ENCODE measurements at regions not wholly inside any gene's neighbourhood (a gene's known extent, or its start where the extent isn't known, plus 50 kb on each side); places are given as distances from the start of the nearest gene placed in this dataset.
"Not testable (repeated sequence)": the region's sequence is repeated elsewhere in the genome, so short reads cannot be mapped to it uniquely, and the experiment has no call there.

DNA sequence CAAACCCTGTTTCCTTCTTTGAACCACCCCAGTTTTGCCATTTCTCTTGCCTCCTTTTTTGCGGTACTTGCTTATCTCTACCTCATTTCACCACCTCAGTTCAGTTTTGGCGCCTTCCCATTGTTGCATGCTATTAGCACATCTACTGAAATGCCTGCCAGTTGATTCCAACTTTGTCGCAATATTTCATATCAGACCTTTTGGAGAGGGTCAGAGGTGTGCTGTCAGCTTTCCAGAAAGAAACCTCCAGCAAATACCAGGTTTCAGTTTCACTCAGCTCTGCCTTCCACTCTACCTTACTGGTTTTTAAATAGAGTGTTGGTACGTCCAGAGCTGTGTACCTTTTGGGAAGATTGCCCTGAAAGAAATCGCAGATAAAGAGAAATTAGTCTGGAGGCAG, 91.9 kb upstream of the CPEB2 start:
- in situ Hi-C loops (cut with HindIII; ENCODE audit: low sequenced_read_pairs) = no loop called here

GRCh38 chr4:14912426-14912825, 89.9 kb upstream of the CPEB2 start:
- in situ Hi-C loops (cut with HindIII; ENCODE audit: low sequenced_read_pairs) = no loop called here

DNA sequence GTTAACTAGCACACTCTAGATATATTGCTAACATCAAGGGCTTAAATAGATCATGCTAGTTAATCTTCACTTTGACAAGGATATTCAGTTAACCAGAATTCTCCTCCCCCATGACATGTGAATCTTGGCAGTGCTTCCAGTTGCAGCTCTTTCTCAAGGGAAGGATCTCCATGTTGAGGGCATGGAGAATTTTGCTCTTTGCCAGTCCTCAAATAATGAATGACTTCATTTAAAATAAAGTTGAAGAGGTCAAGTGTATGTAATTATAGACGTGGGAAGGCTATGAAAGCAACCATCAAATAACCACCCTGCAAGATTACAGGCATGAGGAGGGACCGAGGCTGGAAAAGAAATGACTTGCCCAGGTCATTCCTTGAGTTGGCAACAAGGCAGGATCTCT, 87.3 kb upstream of the CPEB2 start:
- in situ Hi-C loops (cut with HindIII; ENCODE audit: low sequenced_read_pairs) = no loop called here

- in situ Hi-C loops (cut with HindIII; ENCODE audit: low sequenced_read_pairs) = no loop called here
These were observed 85.6 kb upstream of the CPEB2 start for GRCh38 chr4:14916554-14917297.

GRCh38 chr4:14917298-14917633, 85.0 kb upstream of the CPEB2 start:
- in situ Hi-C loops (cut with HindIII; ENCODE audit: low sequenced_read_pairs) = no loop called here

GRCh38 chr4:14918336-14918735, 83.9 kb upstream of the CPEB2 start:
- in situ Hi-C loops (cut with HindIII; ENCODE audit: low sequenced_read_pairs) = no loop called here

- in situ Hi-C loops (cut with HindIII; ENCODE audit: low sequenced_read_pairs) = no loop called here
These were observed 82.5 kb upstream of the CPEB2 start for GRCh38 chr4:14919785-14920184.

DNA sequence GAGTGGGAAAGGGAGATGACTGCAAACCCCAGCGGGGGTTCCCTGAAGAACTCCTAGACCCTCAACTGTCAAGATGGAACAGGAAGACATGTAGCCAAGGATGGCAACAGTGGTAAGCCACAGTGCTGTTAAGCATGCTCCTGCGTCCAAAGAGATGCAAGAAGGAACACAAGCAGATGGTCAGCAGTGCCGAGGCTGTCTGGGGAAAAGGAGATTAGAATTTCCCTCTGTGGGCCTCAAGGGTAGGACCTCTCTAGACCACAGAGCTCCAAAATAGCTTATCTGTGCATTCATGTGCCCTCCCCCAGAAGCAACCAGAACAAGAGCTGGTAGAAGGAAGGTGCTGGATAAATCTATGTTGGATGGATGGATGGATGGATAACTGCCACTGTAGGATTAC, 82.0 kb upstream of the CPEB2 start:
- in situ Hi-C loops (cut with HindIII; ENCODE audit: low sequenced_read_pairs) = no loop called here

DNA sequence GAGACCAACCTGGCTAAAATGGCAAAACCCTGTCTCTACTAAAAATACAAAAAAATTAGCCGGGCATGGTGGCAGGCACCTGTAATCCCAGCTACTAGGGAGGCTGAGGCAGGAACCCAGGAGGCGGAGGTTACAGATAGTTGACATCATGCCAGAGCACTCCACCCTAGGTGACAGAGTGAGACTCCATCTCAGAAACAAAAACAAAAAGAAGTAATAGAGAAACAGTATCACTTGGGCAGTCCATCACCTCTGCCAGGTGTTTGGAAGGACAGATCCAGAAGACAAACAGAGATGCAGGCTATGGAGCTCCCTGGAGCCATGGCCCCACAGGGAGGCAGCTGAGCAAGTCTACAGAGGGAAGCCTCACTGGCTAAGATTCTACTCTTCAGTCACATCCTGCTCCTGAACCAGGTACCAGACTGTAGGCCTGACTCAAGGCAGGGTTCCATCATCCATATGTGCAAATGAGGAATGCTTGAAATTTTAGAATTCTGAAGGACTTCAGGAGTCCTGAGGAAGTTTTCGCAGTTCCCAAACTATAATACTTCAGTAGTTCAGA, 81.4 kb upstream of the CPEB2 start:
- in situ Hi-C loops (cut with HindIII; ENCODE audit: low sequenced_read_pairs) = no loop called here

DNA sequence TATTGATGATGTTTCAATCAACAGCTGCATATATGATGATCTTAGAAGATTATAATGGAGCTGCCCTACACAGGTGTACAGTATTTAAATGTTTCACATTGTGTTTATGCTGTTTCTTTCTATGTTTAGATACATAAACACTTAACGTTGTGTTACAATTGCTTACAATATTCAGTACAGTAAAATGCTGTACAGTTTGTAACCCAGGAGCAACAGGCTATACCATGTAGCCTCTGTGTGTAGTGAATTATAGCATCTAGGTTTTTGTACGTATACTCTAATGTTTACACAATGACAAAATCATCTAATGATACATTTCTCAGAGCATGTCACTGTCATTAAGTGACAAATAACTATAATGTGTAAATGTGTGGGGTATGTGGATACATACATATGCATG, 80.5 kb upstream of the CPEB2 start:
- in situ Hi-C loops (cut with HindIII; ENCODE audit: low sequenced_read_pairs) = not testable (repeated sequence)

DNA sequence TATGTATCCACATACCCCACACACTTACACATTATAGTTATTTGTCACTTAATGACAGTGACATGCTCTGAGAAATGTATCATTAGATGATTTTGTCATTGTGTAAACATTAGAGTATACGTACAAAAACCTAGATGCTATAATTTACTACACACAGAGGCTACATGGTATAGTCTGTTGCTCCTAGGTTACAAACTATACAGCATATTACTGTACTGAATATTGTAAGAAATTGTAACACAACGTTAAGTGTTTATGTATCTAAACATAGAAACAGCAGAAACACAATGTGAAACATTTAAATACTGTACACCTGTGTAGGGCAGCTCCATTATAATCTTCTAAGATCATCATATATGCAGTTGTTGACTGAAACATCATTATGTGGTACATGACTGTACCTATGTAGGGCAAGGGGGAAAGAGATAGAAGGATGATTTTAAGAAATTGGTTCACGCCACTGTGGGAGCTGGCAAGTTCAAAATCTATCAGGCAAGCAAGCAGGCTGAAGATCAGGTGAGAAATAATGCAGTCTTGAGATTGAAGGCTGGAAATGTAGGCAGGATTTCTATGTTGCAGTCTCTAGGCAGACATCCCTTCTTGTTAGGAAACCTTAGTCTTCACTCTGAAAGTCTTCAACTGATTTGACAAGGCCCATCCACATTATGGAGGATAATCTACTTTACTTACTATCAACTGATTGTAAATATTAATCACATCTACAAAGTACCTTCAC, 78.0 kb upstream of the CPEB2 start:
- in situ Hi-C loops (cut with HindIII; ENCODE audit: low sequenced_read_pairs) = no loop called here

DNA sequence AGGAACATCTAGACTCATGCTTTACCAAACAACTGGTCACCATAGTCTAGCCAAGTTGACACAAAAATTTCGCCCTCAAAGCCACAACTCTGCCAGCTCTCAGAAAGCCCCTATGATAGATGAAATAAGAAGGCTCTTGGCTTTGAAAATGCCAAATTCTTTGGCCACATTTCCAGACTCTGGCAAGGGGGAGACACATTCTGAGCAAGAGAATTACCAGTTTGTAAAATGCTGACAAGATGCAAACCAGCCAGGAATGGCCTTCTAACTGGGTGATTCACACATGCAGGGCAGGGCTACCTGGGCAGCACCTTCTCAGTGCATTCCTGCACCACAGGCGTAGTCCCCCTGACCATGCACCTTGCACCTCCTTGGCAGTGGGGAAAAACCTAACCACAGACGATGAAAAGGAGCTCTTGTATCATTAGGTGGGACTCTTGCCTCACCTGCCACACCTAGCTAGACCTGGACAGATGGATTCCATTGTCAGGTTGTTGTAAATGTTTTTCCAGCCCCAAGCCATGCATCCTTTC, 77.4 kb upstream of the CPEB2 start:
- in situ Hi-C loops (cut with HindIII; ENCODE audit: low sequenced_read_pairs) = no loop called here

GRCh38 chr4:14925471-14925870, 76.8 kb upstream of the CPEB2 start:
- in situ Hi-C loops (cut with HindIII; ENCODE audit: low sequenced_read_pairs) = no loop called here

DNA sequence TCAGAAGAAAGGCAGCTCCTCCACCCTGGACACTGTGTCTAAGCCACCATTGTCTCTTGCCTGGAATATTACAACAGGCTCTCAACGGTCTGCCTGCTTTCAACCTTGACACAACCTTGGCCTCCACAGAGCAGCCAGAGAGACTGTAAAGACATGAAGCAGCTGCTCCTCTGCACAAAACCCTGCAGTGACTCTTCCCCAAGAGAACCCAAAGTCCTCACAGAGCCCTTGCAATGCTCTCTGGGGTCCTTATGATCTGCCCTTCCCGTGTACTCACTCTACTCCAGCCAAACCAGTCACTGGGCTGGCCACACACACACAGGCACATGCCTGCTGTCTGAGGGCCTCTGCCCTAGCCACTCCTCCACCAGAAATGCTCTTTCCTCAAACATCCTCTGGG, 75.9 kb upstream of the CPEB2 start:
- in situ Hi-C loops (cut with HindIII; ENCODE audit: low sequenced_read_pairs) = no loop called here

DNA sequence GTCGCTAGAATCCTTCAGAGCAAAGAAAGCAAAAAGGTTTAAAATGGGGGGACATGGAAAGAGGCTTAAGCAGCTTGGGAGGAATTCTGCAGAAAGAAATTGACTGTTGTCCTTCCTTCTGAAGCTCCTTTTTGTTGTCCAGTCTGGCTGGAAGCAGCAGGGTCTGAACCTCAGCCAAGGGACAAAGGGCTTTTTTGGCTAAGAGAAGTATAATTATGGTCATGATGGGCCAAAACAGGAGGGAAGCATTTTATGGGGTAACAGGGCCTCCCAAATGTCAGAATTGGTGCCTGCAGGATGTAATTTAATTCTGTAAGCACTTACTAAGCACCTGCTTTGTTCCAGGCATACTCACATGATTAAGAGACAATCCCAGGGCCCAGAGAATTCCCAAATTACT, 74.2 kb upstream of the CPEB2 start:
- in situ Hi-C loops (cut with HindIII; ENCODE audit: low sequenced_read_pairs) = no loop called here

DNA sequence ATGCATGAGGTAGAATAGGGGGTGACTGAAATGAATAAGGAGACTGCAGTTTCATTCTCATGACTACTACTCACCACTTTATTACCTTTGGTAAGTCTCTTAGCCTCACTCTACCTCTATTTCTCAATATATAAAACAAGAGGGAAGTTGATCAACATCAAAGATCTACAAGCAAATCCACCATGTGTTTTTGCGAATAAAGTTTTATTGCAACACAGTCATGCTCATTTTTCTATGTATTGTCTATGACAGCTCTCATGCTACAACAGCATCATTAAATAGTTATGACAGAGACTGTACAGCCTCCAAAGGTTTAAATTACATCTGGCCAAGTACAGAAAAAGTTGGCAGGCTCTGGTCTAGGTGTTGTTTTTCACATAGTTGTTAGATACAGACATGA, 72.6 kb upstream of the CPEB2 start:
- in situ Hi-C loops (cut with HindIII; ENCODE audit: low sequenced_read_pairs) = no loop called here

DNA sequence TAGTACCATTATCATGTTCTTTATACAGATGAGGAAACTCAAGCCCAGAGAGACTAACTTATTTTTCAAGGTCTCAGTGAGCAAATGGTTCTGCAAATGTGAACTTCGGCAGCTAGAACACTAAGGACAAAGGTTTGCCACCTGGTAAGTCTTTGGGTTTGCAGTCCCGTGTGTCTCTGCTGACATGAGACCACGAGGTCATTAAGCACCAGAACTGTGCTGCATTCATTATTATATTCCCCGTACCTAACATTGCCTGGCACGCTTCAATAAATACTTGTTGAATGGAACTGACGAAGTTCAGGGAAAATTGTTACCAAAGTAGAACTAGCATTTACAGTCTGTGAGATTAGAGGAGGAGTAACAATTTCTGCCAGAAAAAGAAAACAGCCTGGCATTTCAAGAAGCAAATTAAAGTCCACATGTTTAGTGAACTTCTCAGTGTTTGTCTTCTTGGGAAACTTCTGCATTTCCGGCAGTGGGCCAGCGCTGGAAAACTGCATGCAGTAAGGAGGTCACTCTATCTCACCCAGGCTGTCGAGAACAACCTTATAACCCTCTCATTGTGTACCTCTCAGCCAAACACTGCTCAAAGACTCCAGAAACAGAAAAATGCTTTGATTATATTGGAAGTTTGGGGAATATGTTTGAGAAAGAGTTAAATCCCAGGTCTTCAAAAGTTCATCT, 67.4 kb upstream of the CPEB2 start:
- in situ Hi-C loops (cut with HindIII; ENCODE audit: low sequenced_read_pairs) = no loop called here

DNA sequence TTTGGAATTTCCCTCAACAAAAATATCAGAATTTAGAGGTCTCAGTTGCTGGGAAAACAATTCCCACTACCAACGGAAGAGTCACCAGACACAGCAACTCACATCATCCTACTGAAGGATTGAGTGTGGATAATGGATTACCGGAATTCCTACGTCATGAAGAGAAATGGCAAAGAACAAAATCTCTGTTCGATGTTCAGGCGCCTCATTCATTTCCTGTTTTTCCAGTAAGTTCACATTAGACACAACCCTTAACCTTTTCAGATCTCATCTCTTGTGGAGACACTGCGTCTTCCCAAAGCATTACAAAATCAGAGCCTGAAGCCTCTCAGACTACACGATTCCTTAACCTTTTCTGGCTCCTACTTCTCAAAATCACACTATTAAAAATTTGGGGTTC, 58.5 kb upstream of the CPEB2 start:
- in situ Hi-C loops (cut with HindIII; ENCODE audit: low sequenced_read_pairs) = loop anchor here (10.0 kb wide), 1 partner anchor 289 kb away; no protein-coding TSS in a partner anchor

- in situ Hi-C loops (cut with HindIII; ENCODE audit: low sequenced_read_pairs) = no loop called here
These were observed 49.9 kb upstream of the CPEB2 start for GRCh38 chr4:14952352-14952751.
